ENCODE measurements at regions not wholly inside any gene's neighbourhood (a gene's known extent, or its start where the extent isn't known, plus 50 kb on each side); places are given as distances from the start of the nearest gene placed in this dataset.
"Not testable (repeated sequence)": the region's sequence is repeated elsewhere in the genome, so short reads cannot be mapped to it uniquely, and the experiment has no call there.

DNA sequence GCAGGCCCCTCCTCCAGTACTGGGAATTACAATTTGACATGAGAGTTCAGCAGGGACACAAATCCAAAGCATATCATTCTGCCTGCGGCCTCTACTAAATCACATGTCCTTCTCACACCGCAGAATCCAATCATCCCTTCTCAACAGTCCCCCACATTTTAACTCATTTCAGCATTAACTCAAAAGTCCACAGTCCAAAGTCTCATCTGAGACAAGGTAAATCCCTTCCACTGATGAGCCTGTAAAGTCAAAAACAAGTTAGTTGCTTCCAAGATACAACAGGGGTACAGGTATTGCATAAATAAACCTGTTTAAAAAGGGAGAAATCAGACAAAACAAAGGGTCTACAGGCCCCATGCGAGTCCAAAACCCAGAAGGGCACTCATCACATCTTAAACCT, 64.0 kb downstream of the EBNA1BP2 start:
- no peak for DNase-seq

GRCh38 chr1:43107664-43108063, 64.4 kb downstream of the EBNA1BP2 start:
- no peak for DNase-seq

DNA sequence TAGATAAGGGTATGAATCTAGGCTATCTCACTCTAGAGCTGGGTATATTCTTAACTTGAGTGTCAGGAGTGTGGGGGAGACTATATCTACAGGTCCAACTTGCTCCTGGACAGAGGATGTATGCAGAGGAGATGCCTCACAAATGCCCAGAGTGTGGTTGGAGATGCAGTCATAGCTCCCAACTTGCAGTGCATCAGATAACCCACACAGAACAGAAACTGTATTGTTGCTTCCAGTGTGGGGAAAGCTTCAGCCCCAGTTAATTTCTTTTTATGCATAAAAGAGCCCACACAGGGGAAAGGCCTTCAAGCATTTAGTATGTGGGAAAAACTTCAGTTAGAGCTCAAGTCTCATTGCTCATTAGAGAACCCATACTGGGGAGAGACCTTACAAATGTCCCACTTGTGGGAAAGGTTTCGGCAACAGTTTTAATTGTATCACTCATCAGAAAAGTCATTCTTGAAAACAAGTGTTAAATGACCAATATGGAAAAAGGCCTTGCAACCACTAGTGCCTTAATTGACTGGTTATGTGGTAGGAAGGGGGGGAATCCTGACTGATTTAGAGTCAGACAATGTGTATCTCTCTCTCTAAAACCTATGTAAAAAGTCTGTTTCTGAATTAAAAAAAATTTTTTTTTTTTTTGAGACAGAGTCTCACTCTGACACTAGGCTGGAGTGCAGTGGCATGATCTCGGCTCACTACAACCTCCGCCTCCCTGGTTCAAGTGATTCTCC, 67.9 kb downstream of the EBNA1BP2 start:
- no peak for DNase-seq

- no peak for DNase-seq
Observed at GRCh38 chr1:43101061-43101460, 71.0 kb downstream of the EBNA1BP2 start.

- DNase-seq, result no peak
Observed at GRCh38 chr1:43098200-43098599, 73.9 kb downstream of the EBNA1BP2 start.

DNA sequence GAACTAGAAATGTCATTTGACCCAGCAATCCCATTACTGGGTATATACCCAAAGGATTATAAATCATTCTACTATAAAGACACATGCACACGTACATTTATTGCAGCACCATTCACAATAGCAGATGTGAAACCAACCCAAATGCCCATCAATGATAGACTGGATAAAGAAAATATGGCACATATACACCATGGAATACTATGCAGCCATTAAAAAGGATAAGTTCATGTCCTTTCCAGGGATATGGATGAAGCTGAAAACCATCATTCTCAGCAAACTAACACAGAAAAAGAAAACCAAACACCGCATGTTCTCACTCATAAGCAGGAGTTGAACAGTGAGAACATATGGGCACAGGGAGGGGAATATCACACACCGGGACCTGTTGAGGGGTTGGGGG, 75.6 kb downstream of the EBNA1BP2 start:
- not testable (repeated sequence) for DNase-seq

DNA sequence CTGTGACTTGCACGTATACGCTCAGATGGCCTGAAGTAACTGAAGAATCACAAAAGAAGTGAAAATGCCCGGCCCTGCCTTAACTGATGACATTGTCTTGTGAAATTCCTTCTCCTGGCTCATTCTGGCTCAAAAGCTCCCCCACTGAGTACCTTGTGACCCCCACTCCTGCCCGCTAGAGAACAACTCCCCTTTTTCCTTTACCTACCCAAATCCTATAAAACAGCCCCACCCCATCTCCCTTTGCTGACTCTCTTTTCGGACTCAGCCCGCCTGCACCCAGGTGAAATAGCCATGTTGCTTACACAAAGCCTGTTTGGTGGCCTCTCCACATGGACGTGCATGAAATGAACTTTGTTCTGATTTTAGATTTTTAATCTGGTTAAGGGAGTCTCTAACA, 81.3 kb downstream of the EBNA1BP2 start:
- DNase-seq, result not testable (repeated sequence)

GRCh38 chr1:43090157-43090556, 81.9 kb downstream of the EBNA1BP2 start:
- DNase-seq, result not testable (repeated sequence)

GRCh38 chr1:43083375-43083891, 88.7 kb downstream of the EBNA1BP2 start:
- no peak for DNase-seq

DNA sequence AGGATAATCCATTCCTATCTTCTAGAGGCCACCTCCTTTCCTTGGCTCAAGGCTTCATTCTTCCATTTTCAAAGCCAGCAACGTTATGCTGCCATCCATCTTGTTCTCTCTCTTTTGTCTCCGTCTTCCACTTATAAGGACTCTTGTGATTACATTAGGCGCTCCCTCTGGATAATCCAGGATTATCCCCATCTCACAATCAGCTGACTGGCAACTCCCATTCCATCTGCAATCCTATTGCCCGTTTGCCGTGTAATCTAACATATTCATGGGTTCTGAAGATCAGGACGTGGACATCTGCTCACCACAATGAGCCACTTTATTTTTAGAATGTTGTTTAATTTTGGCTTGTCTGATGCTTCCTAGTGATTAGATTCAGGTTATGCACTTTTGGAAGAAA, 89.3 kb downstream of the EBNA1BP2 start:
- DNase-seq, result no peak

GRCh38 chr1:43077273-43077672, 94.8 kb downstream of the EBNA1BP2 start:
- no peak for DNase-seq

- DNase-seq, result no peak
Observed at GRCh38 chr1:43074709-43075108, 97.4 kb downstream of the EBNA1BP2 start.

DNA sequence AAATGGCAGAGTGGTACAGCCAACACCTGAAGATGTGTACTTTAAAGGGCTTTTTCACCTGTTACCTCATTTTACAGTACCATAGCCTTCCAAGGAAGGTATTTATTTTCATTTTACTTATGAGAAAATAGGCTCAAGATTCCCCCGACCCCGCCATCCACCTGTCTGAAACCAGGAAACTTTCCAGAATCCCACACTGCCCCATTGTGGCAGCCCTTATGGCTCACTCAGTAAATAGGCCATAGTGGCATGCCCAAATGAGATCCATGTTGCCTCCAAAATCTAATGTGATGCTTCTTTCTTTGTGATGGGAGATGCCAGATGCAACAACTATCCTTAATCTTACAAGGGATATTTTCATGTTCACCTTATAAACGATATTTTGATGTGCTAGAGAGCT, 97.8 kb downstream of the EBNA1BP2 start:
- DNase-seq, result no peak

GRCh38 chr1:43073490-43074230, 98.4 kb downstream of the EBNA1BP2 start:
- DNase-seq, result peak; percentile 36 to 64

DNA sequence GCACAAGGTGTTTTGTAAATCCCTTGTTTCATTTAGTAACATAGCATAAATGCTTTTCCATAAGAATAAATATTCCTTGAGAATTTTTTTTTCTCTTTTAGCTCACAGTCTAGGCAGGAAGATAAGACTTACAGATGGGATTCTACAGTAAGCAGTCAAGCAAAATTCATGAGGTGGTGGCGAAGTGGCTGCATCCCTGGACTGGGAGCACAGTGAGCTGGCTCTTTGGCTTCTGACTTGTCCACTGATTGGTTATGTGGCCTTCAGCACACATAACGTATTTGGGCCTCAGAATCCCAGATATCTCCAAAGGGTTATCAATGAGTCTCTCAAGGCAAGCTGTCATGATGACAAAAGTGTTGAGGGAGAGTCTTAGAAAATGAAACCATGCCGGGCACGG, 99.8 kb downstream of the EBNA1BP2 start:
- DNase-seq, result no peak

GRCh38 chr1:43071241-43071640, 100.8 kb downstream of the EBNA1BP2 start:
- DNase-seq, result no peak

GRCh38 chr1:43069461-43070050, 102.5 kb downstream of the EBNA1BP2 start:
- no peak for DNase-seq

DNA sequence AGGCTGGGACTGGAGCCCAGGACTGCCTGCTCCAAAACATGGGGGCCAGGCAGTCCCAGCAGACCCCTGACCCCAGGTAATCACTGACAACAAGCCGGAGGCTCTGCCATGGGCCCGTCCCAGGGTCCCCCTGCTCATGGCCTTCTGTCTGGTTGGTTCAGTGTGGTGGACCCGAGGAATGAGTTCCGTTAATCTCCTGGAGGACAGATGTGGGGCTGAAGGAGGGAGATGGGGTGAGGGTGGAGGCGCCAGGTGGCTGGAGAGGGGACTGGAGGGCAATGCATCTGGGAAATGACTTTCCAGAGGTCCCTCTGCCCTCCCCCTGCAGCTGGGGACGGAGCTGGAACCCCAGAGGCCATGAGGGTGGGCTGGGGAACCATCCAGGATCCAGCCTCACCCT, 103.2 kb downstream of the EBNA1BP2 start:
- DNase-seq, result no peak

- no peak for DNase-seq
Observed at GRCh38 chr1:43067977-43068751, 103.9 kb downstream of the EBNA1BP2 start.

GRCh38 chr1:43067233-43067745, 104.8 kb downstream of the EBNA1BP2 start:
- no peak for DNase-seq

DNA sequence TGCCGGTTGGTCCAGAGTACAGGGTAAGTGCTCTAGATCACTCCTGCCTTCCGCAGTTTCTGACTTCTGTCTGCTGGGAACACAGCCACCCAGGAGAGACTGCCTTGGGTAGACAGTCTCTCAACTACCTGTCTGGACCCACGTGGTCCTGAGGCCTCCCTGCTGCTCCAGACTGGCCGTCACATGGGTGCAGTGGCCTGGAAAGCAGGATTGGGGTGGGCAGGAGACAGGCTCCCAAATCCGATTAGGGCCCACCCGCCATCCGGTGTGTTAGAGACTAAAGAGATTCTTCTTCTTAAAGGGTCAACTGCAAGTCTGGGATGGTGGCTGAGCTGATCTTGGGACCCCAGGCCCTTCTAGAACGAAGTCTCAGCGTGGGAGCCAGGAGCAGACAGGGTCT, 105.5 kb downstream of the EBNA1BP2 start:
- DNase-seq, result no peak

GRCh38 chr1:43065616-43066399, 106.3 kb downstream of the EBNA1BP2 start:
- DNase-seq, result no peak
